OCI-LY1 (cell line): ENCODE measurements at regions not wholly inside any gene's neighbourhood (a gene's known extent, or its start where the extent isn't known, plus 50 kb on each side); places are given as distances from the start of the nearest gene placed in this dataset.

Experiments
- H2AFZ ChIP-seq: fragments of 200-600 bp; sonication (generic), shearing (Covaris generic); 2 replicates; pipeline ENCODE4 v1.6.0; 2014; ENCODE audit warnings: antibody characterized with exemption, mild to moderate bottlenecking, low read length
- H3F3A ChIP-seq: fragments of 200-600 bp; sonication (generic), shearing (Covaris generic); 2 replicates; pipeline ENCODE4 v1.6.0; 2014; ENCODE audit warnings: mild to moderate bottlenecking, antibody characterized with exemption, low read length, moderate library complexity; ENCODE audit not compliant: insufficient read depth
- H3K27ac ChIP-seq: fragments of 200-600 bp; sonication (generic); 2 replicates; pipeline ENCODE4 v1.5.1; 2014; ENCODE audit warnings: low read length, mixed run types, mild to moderate bottlenecking, low read depth; ENCODE audit not compliant: poor library complexity, severe bottlenecking
- H3K27me3 ChIP-seq: fragments of 200-600 bp; sonication (generic); 2 replicates; pipeline ENCODE4 v1.6.0; 2014; ENCODE audit warnings: antibody characterized with exemption, mild to moderate bottlenecking, low read length, moderate library complexity; ENCODE audit not compliant: insufficient read depth
- H3K36me3 ChIP-seq: fragments of 200-600 bp; sonication (generic); 2 replicates; pipeline ENCODE4 v1.6.1; 2014; ENCODE audit warnings: mild to moderate bottlenecking, antibody characterized with exemption, low read length, moderate library complexity, mixed read lengths; ENCODE audit not compliant: insufficient read depth
- H3K4me1 ChIP-seq: fragments of 200-600 bp; sonication (generic); 2 replicates; pipeline ENCODE4 v1.5.1; 2014; ENCODE audit warnings: mild to moderate bottlenecking, low read length, moderate library complexity; ENCODE audit not compliant: insufficient read depth, severe bottlenecking
- H3K4me2 ChIP-seq: fragments of 200-600 bp; sonication (generic), shearing (Covaris generic); 2 replicates; pipeline ENCODE4 v1.6.1; 2014; ENCODE audit warnings: low read length
- H3K4me3 ChIP-seq: fragments of 200-600 bp; sonication (generic); 2 replicates; pipeline ENCODE4 v1.5.1; 2014; ENCODE audit warnings: low read length, low read depth, mild to moderate bottlenecking, mixed read lengths; ENCODE audit not compliant: poor library complexity, severe bottlenecking
- H3K79me2 ChIP-seq: fragments of 200-600 bp; shearing (Covaris generic); 2 replicates; pipeline ENCODE4 v1.6.1; 2016; ENCODE audit warnings: mixed run types, low read length, mixed read lengths; ENCODE audit not compliant: insufficient read depth
- H3K9ac ChIP-seq: fragments of 200-600 bp; sonication (generic), shearing (Covaris generic); 2 replicates; pipeline ENCODE4 v1.6.1; 2014; ENCODE audit warnings: mild to moderate bottlenecking, low read length, mixed read lengths
- H3K9me2 ChIP-seq: fragments of 200-600 bp; sonication (generic), shearing (Covaris generic); 2 replicates; pipeline ENCODE4 v1.6.1; 2014; ENCODE audit warnings: low read depth, mild to moderate bottlenecking, low read length, mixed read lengths
- H3K9me3 ChIP-seq: fragments of 200-600 bp; shearing (Covaris generic); 2 replicates; pipeline ENCODE4 v1.6.1; 2014; ENCODE audit warnings: low read length, mixed read lengths
- H4K20me1 ChIP-seq: fragments of 200-600 bp; sonication (generic), shearing (Covaris generic); 2 replicates; pipeline ENCODE4 v1.6.0; 2016; ENCODE audit warnings: mild to moderate bottlenecking, low read length; ENCODE audit not compliant: insufficient read depth
- EZH2 ChIP-seq: fragments of 200-600 bp; sonication (generic), shearing (Covaris generic); IDR thresholded peaks from 2 replicates; pipeline ENCODE4 v1.8.0; 2017; ENCODE audit warnings: borderline replicate concordance, mixed run types, mild to moderate bottlenecking, antibody characterized with exemption, low read length, moderate library complexity, mixed read lengths
- TF ChIP-seq, protein P1 (sequence below): fragments of 200-600 bp; sonication (generic), shearing (Covaris generic); IDR thresholded peaks from 2 replicates; pipeline ENCODE4 v1.5.1; 2017; ENCODE audit warnings: mild to moderate bottlenecking, antibody characterized with exemption, low read length, moderate library complexity, mixed read lengths

DNA sequence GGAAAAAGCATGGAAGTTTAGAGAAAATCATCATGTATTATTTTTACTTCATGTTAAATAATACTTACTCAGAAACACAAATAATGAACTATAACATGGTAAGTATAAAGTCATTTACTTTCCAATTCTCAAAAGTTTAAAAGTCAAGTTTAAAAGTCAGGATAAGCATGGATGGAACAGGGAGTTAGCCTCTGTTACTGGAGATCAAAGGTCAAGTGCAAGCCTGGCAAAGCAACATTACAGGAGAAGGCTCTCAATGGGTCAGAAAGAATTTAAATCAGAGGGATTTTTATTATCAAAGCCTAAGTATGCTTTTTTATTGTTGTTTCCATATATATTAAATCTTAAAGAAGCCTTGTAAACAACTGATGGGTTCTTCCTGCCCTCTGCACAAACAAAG, 505.4 kb downstream of the KCNA4 start:
- H3K4me3 ChIP-seq: no peak overlapping the region
- H3K4me1 ChIP-seq: no peaks in the 10 kb centered on the region
- H3K27me3 ChIP-seq: no peaks in the 10 kb centered on the region
- H3K4me2 ChIP-seq: no peak overlapping the region
- no peak overlapping the region for H3K27ac ChIP-seq
- H3K79me2 ChIP-seq: no peaks in the 10 kb centered on the region
- H4K20me1 ChIP-seq: no peaks in the 10 kb centered on the region
- H2AFZ ChIP-seq: no peak overlapping the region
- no peak overlapping the region for H3K9ac ChIP-seq
- H3K36me3 ChIP-seq: no peaks in the 10 kb centered on the region
- TF ChIP-seq, protein P1, sequence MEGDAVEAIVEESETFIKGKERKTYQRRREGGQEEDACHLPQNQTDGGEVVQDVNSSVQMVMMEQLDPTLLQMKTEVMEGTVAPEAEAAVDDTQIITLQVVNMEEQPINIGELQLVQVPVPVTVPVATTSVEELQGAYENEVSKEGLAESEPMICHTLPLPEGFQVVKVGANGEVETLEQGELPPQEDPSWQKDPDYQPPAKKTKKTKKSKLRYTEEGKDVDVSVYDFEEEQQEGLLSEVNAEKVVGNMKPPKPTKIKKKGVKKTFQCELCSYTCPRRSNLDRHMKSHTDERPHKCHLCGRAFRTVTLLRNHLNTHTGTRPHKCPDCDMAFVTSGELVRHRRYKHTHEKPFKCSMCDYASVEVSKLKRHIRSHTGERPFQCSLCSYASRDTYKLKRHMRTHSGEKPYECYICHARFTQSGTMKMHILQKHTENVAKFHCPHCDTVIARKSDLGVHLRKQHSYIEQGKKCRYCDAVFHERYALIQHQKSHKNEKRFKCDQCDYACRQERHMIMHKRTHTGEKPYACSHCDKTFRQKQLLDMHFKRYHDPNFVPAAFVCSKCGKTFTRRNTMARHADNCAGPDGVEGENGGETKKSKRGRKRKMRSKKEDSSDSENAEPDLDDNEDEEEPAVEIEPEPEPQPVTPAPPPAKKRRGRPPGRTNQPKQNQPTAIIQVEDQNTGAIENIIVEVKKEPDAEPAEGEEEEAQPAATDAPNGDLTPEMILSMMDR: no peak
- no peak for TF ChIP-seq EZH2
- H3K9me2 ChIP-seq: no peaks in the 10 kb centered on the region
- H3F3A ChIP-seq: no peaks in the 10 kb centered on the region
- H3K9me3 ChIP-seq: no peaks in the 10 kb centered on the region

DNA sequence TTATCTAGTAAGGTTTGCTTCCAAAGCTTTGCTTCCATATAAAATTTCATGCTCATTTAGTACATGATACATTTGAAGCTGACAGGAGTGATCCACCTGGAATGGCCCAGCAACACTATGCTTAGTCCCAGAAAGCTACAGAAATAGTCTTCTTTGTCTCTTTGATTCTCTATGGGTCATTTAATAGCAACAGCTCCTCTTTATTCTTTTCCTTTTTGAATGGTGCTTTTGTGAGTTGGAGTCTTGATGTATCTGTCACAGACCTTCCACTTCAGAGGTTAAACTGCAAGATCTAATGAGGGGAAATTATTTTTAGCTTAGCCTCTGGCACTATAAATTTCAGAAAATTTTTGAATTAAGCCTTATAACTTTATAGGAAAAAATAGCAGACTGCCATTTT, 509.5 kb downstream of the KCNA4 start:
- H3K4me3 ChIP-seq: no peak overlapping the region

DNA sequence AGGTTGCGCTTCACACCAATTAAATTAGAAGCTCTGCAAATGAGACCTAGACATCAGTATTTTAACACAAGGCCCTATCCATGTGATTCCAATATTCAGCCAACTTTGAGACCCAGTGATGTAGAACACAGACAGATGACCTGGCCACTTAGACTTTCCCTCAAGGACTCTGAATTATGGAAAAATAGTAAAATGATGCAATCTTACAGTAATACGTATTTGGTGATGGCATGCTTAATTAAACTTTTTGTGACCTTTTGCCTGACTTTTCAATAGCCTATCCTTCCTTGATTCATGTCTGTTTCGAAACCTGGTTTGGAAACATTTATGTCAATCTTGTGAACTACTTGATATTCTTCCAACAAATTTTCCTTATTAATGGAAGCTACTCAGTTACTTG, 521.2 kb downstream of the KCNA4 start:
- no peak overlapping the region for H3K9ac ChIP-seq
- no peaks in the 10 kb centered on the region for H3K9me3 ChIP-seq
- no peak overlapping the region for H3K4me3 ChIP-seq
- H3K9me2 ChIP-seq: no peaks in the 10 kb centered on the region
- no peaks in the 10 kb centered on the region for H3K79me2 ChIP-seq
- no peak overlapping the region for H3K27ac ChIP-seq
- no peaks in the 10 kb centered on the region for H4K20me1 ChIP-seq
- no peak overlapping the region for H3K4me2 ChIP-seq
- no peak overlapping the region for H2AFZ ChIP-seq
- no peaks in the 10 kb centered on the region for H3K36me3 ChIP-seq
- H3F3A ChIP-seq: no peaks in the 10 kb centered on the region
- H3K27me3 ChIP-seq: no peaks in the 10 kb centered on the region
- TF ChIP-seq, protein P1: no peak
- no peak for TF ChIP-seq EZH2
- H3K4me1 ChIP-seq: no peaks in the 10 kb centered on the region

More for the DNA sequence above, 509.5 kb downstream of the KCNA4 start:
- Histone ChIP-seq H2AFZ (no peak overlapping the region), H3F3A (no peaks in the 10 kb centered on the region), H3K4me2 (no peak overlapping the region), H3K9ac (no peak overlapping the region), H3K27me3 (no peaks in the 10 kb centered on the region), H3K9me3 (no peaks in the 10 kb centered on the region), H3K4me1 (no peaks in the 10 kb centered on the region), H3K9me2 (no peaks in the 10 kb centered on the region), H3K36me3 (no peaks in the 10 kb centered on the region), H3K79me2 (no peaks in the 10 kb centered on the region), H3K27ac (no peak overlapping the region), H4K20me1 (no peaks in the 10 kb centered on the region)
- TF ChIP-seq, protein P1: no peak
